Neural cell (in vitro differentiated cells): ENCODE measurements at regions not wholly inside any gene's neighbourhood (a gene's known extent, or its start where the extent isn't known, plus 50 kb on each side); places are given as distances from the start of the nearest gene placed in this dataset.

Experiments used
- H2AFZ ChIP-seq: fragments of 200-600, 300-800 bp; sonication (generic), shearing (Covaris generic); 2 replicates; pipeline ENCODE4 v1.6.0; 2014; ENCODE audit warnings: low read depth, mild to moderate bottlenecking, antibody characterized with exemption, low read length, moderate library complexity
- H3F3A ChIP-seq: fragments of 200-600 bp; shearing (Covaris generic); 2 replicates; pipeline ENCODE4 v1.6.1; 2016; ENCODE audit warnings: mild to moderate bottlenecking, moderate library complexity, mixed read lengths, antibody characterized with exemption, low read length; ENCODE audit not compliant: insufficient read depth, poor library complexity, severe bottlenecking
- H3K27ac ChIP-seq: fragments of 200-600, 300-800 bp; sonication (generic), shearing (Covaris generic); 2 replicates; pipeline ENCODE4 v1.5.1; 2014; ENCODE audit warnings: mild to moderate bottlenecking, low read length, moderate library complexity
- H3K27me3 ChIP-seq: fragments of 300-800, 200-600 bp; sonication (generic), shearing (Covaris generic); 2 replicates; pipeline ENCODE4 v1.6.0; 2014; ENCODE audit warnings: mild to moderate bottlenecking, low read depth, low read length, moderate library complexity; ENCODE audit not compliant: insufficient read depth
- H3K36me3 ChIP-seq: fragments of 300-800, 200-600 bp; sonication (generic), shearing (Covaris generic); 2 replicates; pipeline ENCODE4 v1.5.1; 2014; ENCODE audit warnings: mild to moderate bottlenecking, antibody characterized with exemption, low read length, moderate library complexity; ENCODE audit not compliant: insufficient read depth
- H3K4me2 ChIP-seq: fragments of 300-800, 200-600 bp; sonication (generic), shearing (Covaris generic); 2 replicates; pipeline ENCODE4 v1.6.0; 2014; ENCODE audit warnings: mild to moderate bottlenecking, low read length
- H3K4me3 ChIP-seq: fragments of 300-800, 200-600 bp; sonication (generic), shearing (Covaris generic); 2 replicates; pipeline ENCODE4 v1.5.1; 2014; ENCODE audit warnings: mild to moderate bottlenecking, low read length, moderate library complexity
- H3K79me2 ChIP-seq: fragments of 200-600 bp; shearing (Covaris generic); replicated peaks from 2 replicates; pipeline ENCODE4 v1.6.0; 2014; ENCODE audit warnings: mild to moderate bottlenecking, low read length, moderate library complexity; ENCODE audit not compliant: insufficient read depth
- H3K9ac ChIP-seq: fragments of 300-800, 200-600 bp; sonication (generic), shearing (Covaris generic); 2 replicates; pipeline ENCODE4 v1.6.1; 2016; ENCODE audit warnings: mild to moderate bottlenecking, low read length, mixed read lengths
- H3K9me2 ChIP-seq: fragments of 200-600 bp; shearing (Covaris generic); 2 replicates; pipeline ENCODE4 v1.6.1; 2016; ENCODE audit warnings: mild to moderate bottlenecking, low read length, mixed read lengths; ENCODE audit not compliant: insufficient read depth
- H3K9me3 ChIP-seq: fragments of 200-600, 300-800 bp; sonication (generic), shearing (Covaris generic); 2 replicates; pipeline ENCODE4 v1.6.1; 2016; ENCODE audit warnings: mild to moderate bottlenecking, mixed run types, low read length, moderate library complexity, mixed read lengths
- H4K20me1 ChIP-seq: fragments of 200-600 bp; shearing (Covaris generic); 2 replicates; pipeline ENCODE4 v1.6.1; 2016; ENCODE audit warnings: mild to moderate bottlenecking, mixed run types; ENCODE audit not compliant: insufficient read depth
- CTCF ChIP-seq: fragments of 450-650 bp; IDR thresholded peaks from 2 replicates; pipeline ENCODE4 v1.5.1; 2014; ENCODE audit warnings: antibody characterized with exemption, mild to moderate bottlenecking, moderate library complexity; ENCODE audit not compliant: poor library complexity, severe bottlenecking
- EP300 ChIP-seq: fragments of 450-650 bp; conservative IDR thresholded peaks from 2 replicates; pipeline ENCODE4 v1.6.1; 2014; ENCODE audit warnings: antibody characterized with exemption, mild to moderate bottlenecking, moderate library complexity; ENCODE audit not compliant: poor library complexity, severe bottlenecking
- EZH2 ChIP-seq: fragments of 200-600, 300-800 bp; shearing (Covaris generic), sonication (generic); IDR thresholded peaks from 2 replicates; pipeline ENCODE4 v1.6.1; 2014; ENCODE audit warnings: antibody characterized with exemption, low read length, borderline replicate concordance, mild to moderate bottlenecking; ENCODE audit not compliant: insufficient read depth, poor library complexity, severe bottlenecking
- MXI1 ChIP-seq: fragments of 450-650 bp; conservative IDR thresholded peaks from 2 replicates; pipeline ENCODE4 v1.6.1; 2014; ENCODE audit warnings: antibody characterized with exemption, mild to moderate bottlenecking; ENCODE audit not compliant: poor library complexity, severe bottlenecking
- POLR2AphosphoS5 ChIP-seq: IDR thresholded peaks from 2 replicates; pipeline ENCODE4 v1.6.1; 2012
- RAD21 ChIP-seq: fragments of 450-650 bp; conservative IDR thresholded peaks from 2 replicates; pipeline ENCODE4 v1.6.1; 2014; ENCODE audit warnings: antibody characterized with exemption, mild to moderate bottlenecking, moderate library complexity
- REST ChIP-seq: IDR thresholded peaks from 2 replicates; pipeline ENCODE4 v1.6.1; 2012; ENCODE audit warnings: borderline replicate concordance
- SMC3 ChIP-seq: fragments of 450-650 bp; conservative IDR thresholded peaks from 2 replicates; pipeline ENCODE4 v1.6.1; 2014; ENCODE audit warnings: antibody characterized with exemption, mild to moderate bottlenecking, moderate library complexity; ENCODE audit not compliant: poor library complexity
- TAF1 ChIP-seq: IDR thresholded peaks from 2 replicates; pipeline ENCODE4 v1.6.1; 2012; ENCODE audit warnings: low read depth

- TF ChIP-seq EP300 (peak; percentile 71), SMC3 (no peak), MXI1 (no peak), REST (peak; percentile 26), TAF1 (no peak), CTCF (no peak), RAD21 (no peak), EZH2 (no peak), POLR2AphosphoS5 (peak; percentile 79)
- Histone ChIP-seq H4K20me1 (no peaks in the 10 kb centered on the region), H3K9me2 (no peaks in the 10 kb centered on the region), H3K9me3 (no peaks in the 10 kb centered on the region), H3K27ac (peak overlapping the region; percentile 63), H3F3A (peaks cover 3% of the 10 kb centered on the region), H3K36me3 (no peaks in the 10 kb centered on the region), H3K4me3 (peak overlapping the region; percentile 19), H3K27me3 (no peaks in the 10 kb centered on the region), H2AFZ (no peak overlapping the region), H3K79me2 (no peaks in the 10 kb centered on the region), H3K4me2 (peak overlapping the region; percentile 27), H3K9ac (no peak overlapping the region)
Measured at GRCh38 chr4:156242390-156242789, 288.7 kb upstream of the CTSO start.

- Histone ChIP-seq H3K4me2 (no peak overlapping the region), H3K79me2 (no peaks in the 10 kb centered on the region), H3K4me3 (peak overlapping the region; percentile 19), H3K27me3 (no peaks in the 10 kb centered on the region), H3K27ac (peak overlapping the region; percentile 63), H3K9me3 (no peaks in the 10 kb centered on the region), H2AFZ (no peak overlapping the region), H3K9ac (no peak overlapping the region), H3K36me3 (no peaks in the 10 kb centered on the region), H3K9me2 (no peaks in the 10 kb centered on the region), H3F3A (peaks cover 3% of the 10 kb centered on the region), H4K20me1 (no peaks in the 10 kb centered on the region)
- TF ChIP-seq TAF1: no peak
- TF ChIP-seq MXI1: no peak
- no peak for TF ChIP-seq RAD21
- no peak for TF ChIP-seq REST
- no peak for TF ChIP-seq SMC3
- TF ChIP-seq EP300: no peak
- no peak for TF ChIP-seq POLR2AphosphoS5
- TF ChIP-seq EZH2: no peak
- TF ChIP-seq CTCF: no peak
Measured at GRCh38 chr4:156241896-156242295, 288.2 kb upstream of the CTSO start.
